ENCODE measurements at regions not wholly inside any gene's neighbourhood (a gene's known extent, or its start where the extent isn't known, plus 50 kb on each side); places are given as distances from the start of the nearest gene placed in this dataset.
"Not testable (repeated sequence)": the region's sequence is repeated elsewhere in the genome, so short reads cannot be mapped to it uniquely, and the experiment has no call there.

- ATAC-seq (no peak), DNase-seq (no peak)
- peaks cover 0 to 7% (median 0%) of the 10 kb centered on the region in 9 donors for H3K9me3 Mint-ChIP-seq
- no peaks in the 10 kb centered on the region for H3K36me3 Mint-ChIP-seq
- POLR2A ChIA-PET = no interaction called here
- no peak overlapping the region for H3K27ac Mint-ChIP-seq
- H3K4me3 Mint-ChIP-seq = no peak overlapping the region
- H3K27me3 Mint-ChIP-seq = no peaks in the 10 kb centered on the region
- no peaks in the 10 kb centered on the region for H3K4me1 Mint-ChIP-seq
Observed at GRCh38 chr6:94953867-94954631, 623.3 kb upstream of the MANEA start.

DNA sequence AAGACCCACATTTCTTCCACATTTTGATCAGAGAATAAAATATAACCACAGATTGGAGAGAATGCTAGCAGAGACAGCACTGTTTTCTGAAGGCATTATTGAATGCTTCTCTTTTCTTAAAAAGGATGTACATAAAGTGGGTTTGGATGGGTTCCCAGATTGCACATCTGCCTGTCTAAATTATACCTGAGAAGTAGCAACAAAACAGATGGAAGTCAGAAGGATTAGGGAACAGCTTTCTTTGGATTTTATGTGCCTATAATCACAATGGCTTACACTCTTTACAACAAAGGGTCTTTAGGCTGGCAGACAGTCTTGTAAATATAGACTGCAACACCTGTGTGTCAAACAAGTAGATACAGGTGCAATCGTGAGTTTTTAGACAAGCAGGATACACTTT lies 622.2 kb upstream of the MANEA start:
- no peak overlapping the region for H3K4me3 Mint-ChIP-seq
- POLR2A ChIA-PET = no interaction called here
- H3K27me3 Mint-ChIP-seq = no peaks in the 10 kb centered on the region
- H3K4me1 Mint-ChIP-seq = no peaks in the 10 kb centered on the region
- no peak overlapping the region for H3K27ac Mint-ChIP-seq
- no peak for DNase-seq
- H3K9me3 Mint-ChIP-seq = peaks cover 0 to 16% (median 0%) of the 10 kb centered on the region in 9 donors
- H3K36me3 Mint-ChIP-seq = no peaks in the 10 kb centered on the region
- ATAC-seq = no peak

DNA sequence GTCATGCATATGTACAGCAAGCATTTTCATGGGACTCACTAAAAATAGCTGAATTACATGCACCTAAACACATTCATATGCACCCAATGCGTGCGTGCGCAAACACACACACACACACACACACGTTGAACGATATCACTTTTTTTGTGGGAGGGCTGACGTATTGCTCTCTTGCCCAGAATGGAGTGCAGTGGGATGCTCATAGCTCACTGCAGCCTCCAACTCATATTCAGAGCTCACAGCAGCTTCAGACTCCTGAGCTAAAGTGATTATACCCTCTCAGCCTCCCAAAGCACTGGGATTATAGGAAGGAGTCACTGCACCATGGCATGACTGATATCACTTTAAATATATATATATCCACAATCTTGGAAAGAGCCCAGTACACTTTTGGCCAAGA lies 620.4 kb upstream of the MANEA start:
- peaks cover 0 to 16% (median 0%) of the 10 kb centered on the region in 9 donors for H3K9me3 Mint-ChIP-seq
- H3K27ac Mint-ChIP-seq = no peak overlapping the region
- DNase-seq = no peak
- no peaks in the 10 kb centered on the region for H3K36me3 Mint-ChIP-seq
- H3K4me3 Mint-ChIP-seq = no peak overlapping the region
- no peak for ATAC-seq
- H3K27me3 Mint-ChIP-seq = no peaks in the 10 kb centered on the region
- H3K4me1 Mint-ChIP-seq = no peaks in the 10 kb centered on the region
- POLR2A ChIA-PET = no interaction called here

GRCh38 chr6:94964703-94965102 lies 612.6 kb upstream of the MANEA start:
- H3K4me3 Mint-ChIP-seq, DNase-seq, H3K27me3 Mint-ChIP-seq, H3K27ac Mint-ChIP-seq, POLR2A ChIA-PET, H3K36me3 Mint-ChIP-seq, ATAC-seq, H3K4me1 Mint-ChIP-seq: not testable (repeated sequence)
- H3K9me3 Mint-ChIP-seq = peaks cover 2 to 35% (median 12%) of the 10 kb centered on the region in 9 donors

DNA sequence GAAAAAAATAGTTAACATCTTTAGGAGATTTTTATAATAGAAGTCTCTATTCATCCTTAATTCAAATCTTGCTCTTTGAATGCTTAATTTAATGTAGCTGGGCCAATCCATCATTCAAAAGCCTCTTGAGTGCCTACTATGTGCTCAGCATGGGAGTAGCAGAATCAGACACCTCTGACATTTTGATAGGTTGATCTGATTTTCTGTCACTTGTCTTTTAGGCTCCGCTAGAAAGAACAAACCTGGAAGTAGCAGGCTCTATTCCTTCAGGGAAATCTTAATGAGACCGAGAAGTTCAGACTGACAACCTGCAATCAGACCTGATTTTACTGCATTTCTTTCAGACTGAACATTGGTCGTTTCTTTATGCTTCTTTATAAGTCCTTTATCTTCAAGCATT lies 588.6 kb upstream of the MANEA start:
- Mint-ChIP-seq H3K27me3 (no peaks in the 10 kb centered on the region), H3K4me3 (no peak overlapping the region), H3K27ac (no peak overlapping the region), H3K4me1 (no peaks in the 10 kb centered on the region), H3K36me3 (no peaks in the 10 kb centered on the region), H3K9me3 (peaks cover 0 to 12% (median 2%) of the 10 kb centered on the region in 9 donors)
- DNase-seq = no peak
- no peak for ATAC-seq
- POLR2A ChIA-PET = no interaction called here

GRCh38 chr6:95017922-95018321 lies 559.4 kb upstream of the MANEA start:
- POLR2A ChIA-PET = no interaction called here

More at GRCh38 chr6:95017922-95018321, 559.4 kb upstream of the MANEA start:
- no peak overlapping the region for H3K27ac Mint-ChIP-seq
- no peaks in the 10 kb centered on the region for H3K4me1 Mint-ChIP-seq
- no peak overlapping the region for H3K4me3 Mint-ChIP-seq
- no peaks in the 10 kb centered on the region for H3K27me3 Mint-ChIP-seq
- ATAC-seq (peak in 1 of 2 donors; percentile 36), DNase-seq (no peak)
- no peaks in the 10 kb centered on the region for H3K36me3 Mint-ChIP-seq
- H3K9me3 Mint-ChIP-seq = peaks cover 0 to 5% (median 0%) of the 10 kb centered on the region in 9 donors
